C4-2B (cell line): ENCODE measurements at regions not wholly inside any gene's neighbourhood (a gene's known extent, or its start where the extent isn't known, plus 50 kb on each side); places are given as distances from the start of the nearest gene placed in this dataset.

ENCODE experiments used
- H3K27ac ChIP-seq: fragments of 450-650 bp; 2 replicates; pipeline ENCODE4 v1.5.1; 2017
- CTCF ChIP-seq: fragments of 450-650 bp; conservative IDR thresholded peaks from 2 replicates; pipeline ENCODE4 v1.5.1; 2017; ENCODE audit warnings: mild to moderate bottlenecking
- ZFX ChIP-seq: fragments of 450-650 bp; IDR thresholded peaks from 2 replicates; pipeline ENCODE4 v1.6.1; 2017

DNA sequence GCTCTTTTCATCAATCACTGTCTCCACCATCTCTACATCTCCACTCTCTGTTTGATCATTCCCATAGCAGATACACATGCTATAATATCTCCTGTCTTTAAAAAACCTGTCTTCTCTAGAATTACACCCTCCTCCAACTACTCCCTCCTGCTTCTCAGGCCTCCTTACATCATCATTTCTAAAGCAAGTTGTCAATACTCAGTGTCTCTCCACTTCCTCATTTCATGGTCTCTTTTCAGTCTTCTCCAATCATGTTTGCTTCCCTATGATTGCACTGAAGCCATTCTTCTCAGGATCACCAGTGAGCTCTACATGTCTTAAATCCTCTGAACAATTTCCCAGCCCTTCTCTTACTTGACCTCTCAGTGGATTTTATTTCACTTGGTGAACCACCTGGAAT, 87.0 kb upstream of the ZNF280D start:
- TF ChIP-seq ZFX: no peak
- no peak for TF ChIP-seq CTCF
- H3K27ac ChIP-seq: no peak overlapping the region

GRCh38 chr15:56817321-56818080, 84.2 kb upstream of the ZNF280D start:
- no peak overlapping the region for H3K27ac ChIP-seq
- TF ChIP-seq ZFX (no peak), CTCF (no peak)

GRCh38 chr15:56816781-56817180, 83.5 kb upstream of the ZNF280D start:
- no peak for TF ChIP-seq ZFX
- no peak for TF ChIP-seq CTCF

GRCh38 chr15:56815247-56815646, 81.9 kb upstream of the ZNF280D start:
- TF ChIP-seq CTCF: no peak

More at GRCh38 chr15:56816781-56817180, 83.5 kb upstream of the ZNF280D start:
- H3K27ac ChIP-seq: no peak overlapping the region

GRCh38 chr15:56814429-56814828, 81.1 kb upstream of the ZNF280D start:
- no peak overlapping the region for H3K27ac ChIP-seq
- no peak for TF ChIP-seq CTCF
- no peak for TF ChIP-seq ZFX

More at GRCh38 chr15:56815247-56815646, 81.9 kb upstream of the ZNF280D start:
- H3K27ac ChIP-seq: no peak overlapping the region

- no peak for TF ChIP-seq ZFX
- no peak overlapping the region for H3K27ac ChIP-seq
Measured at GRCh38 chr15:56813995-56814394, 80.7 kb upstream of the ZNF280D start.

- no peak overlapping the region for H3K27ac ChIP-seq
- TF ChIP-seq CTCF (no peak), ZFX (no peak)
Measured at GRCh38 chr15:56812961-56813360, 79.7 kb upstream of the ZNF280D start.

DNA sequence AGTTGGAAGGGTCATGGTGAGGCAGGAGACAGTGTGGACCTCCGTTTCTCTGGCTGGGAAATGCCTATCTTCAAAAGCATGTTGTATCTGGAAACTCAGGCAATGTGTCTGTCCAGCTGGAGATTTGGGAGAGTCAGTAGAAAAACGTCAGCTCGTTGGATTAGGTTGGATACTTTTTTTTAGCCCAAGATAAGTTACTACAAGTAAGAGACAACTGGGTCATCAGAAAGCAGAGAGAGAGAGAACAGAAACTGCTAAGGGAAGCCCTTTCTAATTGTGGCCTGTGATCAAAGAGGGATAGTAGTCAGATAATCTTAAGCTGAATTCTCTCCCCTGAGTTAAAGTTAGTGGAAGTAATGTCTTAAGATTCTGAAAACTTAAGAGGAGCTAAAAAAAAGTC, 78.9 kb upstream of the ZNF280D start:
- TF ChIP-seq CTCF (no peak), ZFX (no peak)

More for the DNA sequence above, 78.9 kb upstream of the ZNF280D start:
- no peak overlapping the region for H3K27ac ChIP-seq
